Ectodermal cell (in vitro differentiated cells): ENCODE measurements at regions not wholly inside any gene's neighbourhood (a gene's known extent, or its start where the extent isn't known, plus 50 kb on each side); places are given as distances from the start of the nearest gene placed in this dataset.

Experiments used
- H3K27ac ChIP-seq: 2 replicates; pipeline ENCODE4 v1.7.0; 2013; ENCODE audit warnings: mild to moderate bottlenecking, low read depth, low read length; ENCODE audit not compliant: insufficient read depth, poor library complexity, severe bottlenecking
- H3K27me3 ChIP-seq: 2 replicates; pipeline ENCODE4 v1.7.0; 2013; ENCODE audit warnings: mild to moderate bottlenecking, low read length; ENCODE audit not compliant: insufficient read depth, control insufficient read depth, poor library complexity, severe bottlenecking
- H3K36me3 ChIP-seq: one replicate; pipeline ENCODE4 v1.7.0; 2013; ENCODE audit warnings: low read length; ENCODE audit not compliant: control insufficient read depth, insufficient read depth
- H3K4me1 ChIP-seq: one replicate; pipeline ENCODE4 v1.7.0; 2013; ENCODE audit warnings: low read length; ENCODE audit not compliant: control insufficient read depth, insufficient read depth
- H3K4me3 ChIP-seq: 2 replicates; pipeline ENCODE4 v1.7.0; 2013; ENCODE audit warnings: low read depth, low read length, control low read depth; ENCODE audit not compliant: insufficient read depth
- H3K9me3 ChIP-seq: 2 replicates; pipeline ENCODE4 v1.7.0; 2013; ENCODE audit warnings: mild to moderate bottlenecking, low read length, moderate library complexity; ENCODE audit not compliant: control insufficient read depth
- WGBS, 2 experiments: methylation state at CpG; one replicate each; pipeline ENCODE4 v1.1.7; 2013; ENCODE audit warnings: missing lambda C conversion rate in 2 of 2; 5-methylcytosine and 5-hydroxymethylcytosine counted together

DNA sequence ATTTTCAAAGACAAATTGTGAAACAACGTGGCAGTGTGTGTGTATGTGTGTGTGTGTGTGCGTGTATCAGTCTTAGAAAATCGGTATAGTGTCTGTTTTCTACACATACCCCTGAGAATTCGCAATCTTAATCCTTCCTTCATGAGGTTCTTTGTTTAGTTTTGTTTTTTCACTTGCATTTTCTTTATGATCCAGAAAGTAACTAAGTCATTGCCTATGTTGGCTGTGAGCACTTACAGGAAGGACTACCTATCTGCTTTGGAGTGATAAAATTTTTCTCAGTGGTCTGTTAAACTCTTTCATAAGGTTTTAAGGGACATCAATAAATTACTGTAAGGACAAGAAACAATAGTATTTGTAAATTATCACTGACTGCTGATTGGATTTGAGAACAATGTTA lies 1587.1 kb downstream of the PCDH9 start:
- no peaks in the 10 kb centered on the region for H3K4me1 ChIP-seq
- H3K27ac ChIP-seq = no peak overlapping the region
- H3K27me3 ChIP-seq = no peaks in the 10 kb centered on the region
- WGBS, 2 experiments = 80 to 94% methylated on average over 3 to 4 of the region's 4 CpGs
- no peak overlapping the region for H3K4me3 ChIP-seq
- H3K36me3 ChIP-seq = no peaks in the 10 kb centered on the region
- no peaks in the 10 kb centered on the region for H3K9me3 ChIP-seq

DNA sequence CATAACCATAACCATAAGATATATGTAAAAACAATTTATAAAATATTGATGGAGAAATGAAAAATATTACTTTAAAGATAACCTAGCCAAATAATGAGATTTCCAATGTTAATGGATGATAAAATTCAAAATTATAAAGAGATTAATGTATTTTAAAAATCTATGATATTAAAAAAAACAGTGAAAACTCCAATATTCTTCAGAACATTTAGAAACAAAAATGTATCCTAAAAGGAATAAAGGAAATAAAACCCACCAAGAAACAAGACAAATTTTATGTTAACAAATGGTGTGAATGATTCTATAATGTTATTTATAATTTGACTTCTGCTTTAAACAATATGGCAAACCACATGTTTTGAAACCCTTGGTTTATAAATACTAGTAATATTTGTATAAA lies 1587.8 kb downstream of the PCDH9 start:
- H3K9me3 ChIP-seq = no peaks in the 10 kb centered on the region
- H3K27ac ChIP-seq = no peak overlapping the region
- H3K36me3 ChIP-seq = no peaks in the 10 kb centered on the region
- no peaks in the 10 kb centered on the region for H3K4me1 ChIP-seq
- no peaks in the 10 kb centered on the region for H3K27me3 ChIP-seq
- no peak overlapping the region for H3K4me3 ChIP-seq

DNA sequence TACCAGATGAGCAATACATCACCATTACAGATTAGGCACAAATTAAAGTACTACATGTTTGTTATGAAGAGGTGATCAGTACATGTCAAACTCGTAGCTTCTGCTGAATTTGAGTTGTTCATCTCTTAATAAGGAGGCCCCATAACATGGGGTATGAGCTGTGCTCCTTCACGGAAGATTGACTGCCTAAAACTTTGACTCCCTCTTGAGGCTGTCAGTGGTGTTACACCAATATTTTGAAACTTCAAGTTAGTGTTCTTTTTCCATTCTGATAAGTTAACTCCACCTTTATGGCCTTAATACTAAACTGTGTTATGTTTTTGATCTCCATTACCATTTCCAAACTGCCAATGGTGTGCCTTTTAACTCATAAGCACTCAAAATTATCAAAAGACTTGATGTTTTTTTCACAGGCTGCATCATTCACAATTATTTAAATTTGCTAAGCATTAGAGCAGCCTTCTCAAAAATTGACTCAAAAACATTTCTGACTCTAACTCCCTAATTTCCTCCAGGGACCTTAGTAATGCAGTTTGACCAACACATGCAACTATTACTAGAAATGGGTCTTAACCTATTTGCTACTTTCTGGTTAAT lies 1591.5 kb downstream of the PCDH9 start:
- Histone ChIP-seq H3K27me3 (no peaks in the 10 kb centered on the region), H3K36me3 (no peaks in the 10 kb centered on the region), H3K27ac (no peak overlapping the region), H3K4me3 (no peak overlapping the region), H3K4me1 (no peaks in the 10 kb centered on the region), H3K9me3 (no peaks in the 10 kb centered on the region)
- 34% methylated on average over 2 of the region's 2 CpGs for WGBS, 2 experiments

- Histone ChIP-seq H3K27ac (no peak overlapping the region), H3K4me3 (no peak overlapping the region), H3K4me1 (no peaks in the 10 kb centered on the region), H3K27me3 (no peaks in the 10 kb centered on the region), H3K9me3 (no peaks in the 10 kb centered on the region), H3K36me3 (no peaks in the 10 kb centered on the region)
- WGBS, 2 experiments = 89 to 100% methylated on average over 1 of the region's 1 CpG
Observed at GRCh38 chr13:65633806-65634205, 1596.3 kb downstream of the PCDH9 start.

GRCh38 chr13:65631078-65631477 lies 1599.1 kb downstream of the PCDH9 start:
- Histone ChIP-seq H3K9me3 (no peaks in the 10 kb centered on the region), H3K27ac (no peak overlapping the region), H3K4me3 (no peak overlapping the region), H3K4me1 (no peaks in the 10 kb centered on the region), H3K27me3 (no peaks in the 10 kb centered on the region), H3K36me3 (no peaks in the 10 kb centered on the region)
- WGBS, 2 experiments = 89% methylated on average over 2 of the region's 2 CpGs; no CpG with 5 or more reads in 1 of the 2 experiments

GRCh38 chr13:65629926-65630325 lies 1600.2 kb downstream of the PCDH9 start:
- H3K27me3 ChIP-seq = no peaks in the 10 kb centered on the region
- H3K36me3 ChIP-seq = no peaks in the 10 kb centered on the region
- no peak overlapping the region for H3K27ac ChIP-seq
- H3K4me1 ChIP-seq = no peaks in the 10 kb centered on the region
- 90% methylated on average over 1 of the region's 2 CpGs; no CpG with 5 or more reads in 1 of the 2 experiments for whole genome bisulfite sequencing, 2 experiments
- H3K9me3 ChIP-seq = no peaks in the 10 kb centered on the region
- no peak overlapping the region for H3K4me3 ChIP-seq

GRCh38 chr13:65623148-65623547 lies 1607.0 kb downstream of the PCDH9 start:
- 94 to 96% methylated on average over 3 of the region's 3 CpGs for WGBS, 2 experiments
- Histone ChIP-seq H3K4me1 (no peaks in the 10 kb centered on the region), H3K9me3 (no peaks in the 10 kb centered on the region), H3K27ac (no peak overlapping the region), H3K27me3 (no peaks in the 10 kb centered on the region), H3K36me3 (no peaks in the 10 kb centered on the region), H3K4me3 (no peak overlapping the region)

DNA sequence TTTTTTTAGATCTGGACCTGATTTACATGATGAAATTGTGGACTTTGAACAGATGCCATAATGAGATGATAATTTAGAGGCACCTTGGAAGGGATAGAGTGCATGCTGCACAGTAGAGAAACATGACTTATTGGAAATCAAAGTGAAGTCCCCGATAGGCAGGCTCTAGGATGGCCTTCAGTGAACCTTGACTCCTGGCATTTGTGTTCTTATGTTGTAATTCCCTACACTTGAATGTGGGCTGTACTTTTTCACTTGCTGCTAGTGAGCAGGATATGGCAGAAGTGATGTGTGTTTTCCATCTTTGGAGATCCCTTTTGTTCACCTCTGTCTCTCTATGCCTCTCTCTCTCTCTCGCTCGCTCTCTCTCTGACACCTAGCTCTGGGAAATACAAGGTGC lies 1614.6 kb downstream of the PCDH9 start:
- H3K27me3 ChIP-seq = no peaks in the 10 kb centered on the region
- no peaks in the 10 kb centered on the region for H3K9me3 ChIP-seq
- no peaks in the 10 kb centered on the region for H3K4me1 ChIP-seq
- no peak overlapping the region for H3K4me3 ChIP-seq
- WGBS, 2 experiments = 86 to 89% methylated on average over 3 of the region's 3 CpGs
- no peak overlapping the region for H3K27ac ChIP-seq
- H3K36me3 ChIP-seq = no peaks in the 10 kb centered on the region

DNA sequence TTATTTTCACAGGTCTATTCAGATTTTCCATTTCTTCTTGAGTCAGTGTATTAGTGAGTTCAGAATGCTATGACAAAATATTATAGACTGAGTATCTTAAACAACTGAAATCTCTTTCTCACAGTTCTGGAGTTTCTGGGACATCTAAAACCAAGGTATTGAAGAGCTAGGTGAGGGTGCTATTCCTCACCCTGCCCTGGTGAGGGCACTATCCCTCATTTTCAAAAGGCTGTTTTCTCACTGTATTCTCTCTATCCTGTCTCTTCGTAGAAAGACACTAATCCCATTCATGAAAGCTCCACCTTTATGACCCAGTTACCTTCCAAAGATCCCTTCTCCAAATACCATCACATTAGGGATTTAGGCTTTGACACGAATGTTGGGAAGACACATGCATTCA lies 1617.1 kb downstream of the PCDH9 start:
- 78 to 85% methylated on average over 2 of the region's 2 CpGs for WGBS, 2 experiments
- Histone ChIP-seq H3K27me3 (no peaks in the 10 kb centered on the region), H3K4me1 (no peaks in the 10 kb centered on the region), H3K36me3 (no peaks in the 10 kb centered on the region), H3K4me3 (no peak overlapping the region), H3K9me3 (no peaks in the 10 kb centered on the region), H3K27ac (no peak overlapping the region)

- WGBS, 2 experiments = 90 to 100% methylated on average over 2 of the region's 2 CpGs
- no peaks in the 10 kb centered on the region for H3K4me1 ChIP-seq
- H3K9me3 ChIP-seq = no peaks in the 10 kb centered on the region
- no peaks in the 10 kb centered on the region for H3K36me3 ChIP-seq
- H3K4me3 ChIP-seq = no peak overlapping the region
- H3K27me3 ChIP-seq = no peaks in the 10 kb centered on the region
- no peak overlapping the region for H3K27ac ChIP-seq
Observed at GRCh38 chr13:65609350-65609749, 1620.8 kb downstream of the PCDH9 start.

DNA sequence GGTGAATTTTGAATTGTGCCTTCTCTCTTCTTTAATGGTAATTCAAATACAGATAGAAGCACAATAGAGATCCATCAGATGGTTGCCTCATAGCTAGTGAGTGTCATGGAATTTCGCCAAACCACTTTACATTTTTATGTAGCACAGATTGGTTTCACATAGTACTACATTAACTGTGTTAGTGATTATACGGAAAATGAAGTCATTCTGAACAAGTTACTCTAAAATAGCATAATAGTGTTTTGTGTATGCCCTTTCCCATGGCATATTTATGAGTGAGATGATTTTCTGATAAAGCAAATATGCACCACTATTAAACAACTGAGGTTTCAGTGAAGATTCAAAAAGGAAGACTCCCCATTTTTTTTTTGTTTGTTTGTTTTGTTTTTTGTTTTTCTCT lies 1623.5 kb downstream of the PCDH9 start:
- WGBS, 2 experiments = 100% methylated on average over 2 of the region's 2 CpGs; no CpG with 5 or more reads in 1 of the 2 experiments
- Histone ChIP-seq H3K4me3 (no peak overlapping the region), H3K4me1 (no peaks in the 10 kb centered on the region), H3K27me3 (no peaks in the 10 kb centered on the region), H3K27ac (no peak overlapping the region), H3K36me3 (no peaks in the 10 kb centered on the region), H3K9me3 (no peaks in the 10 kb centered on the region)
